GM23338 (cell line): ENCODE measurements at regions not wholly inside any gene's neighbourhood (a gene's known extent, or its start where the extent isn't known, plus 50 kb on each side); places are given as distances from the start of the nearest gene placed in this dataset.

Source experiments
- ATAC-seq: fragments of 200-7000 bp; cut with Tn5 transposase; 3 replicates; pipeline ENCODE4 v1.9.1; 2020
- DNase-seq: peaks from one replicate; pipeline ENCODE4 v3.0.0-alpha.2; 2015; ENCODE audit warnings: low spot score
- H2AFZ ChIP-seq: fragments of 200-600 bp; sonication (generic); 2 replicates; pipeline ENCODE4 v1.8.0; 2016; ENCODE audit warnings: antibody characterized with exemption, mild to moderate bottlenecking, moderate library complexity
- H3F3A ChIP-seq: fragments of 200-600 bp; sonication (generic); replicated peaks from 2 replicates; pipeline ENCODE4 v1.8.0; 2017; ENCODE audit warnings: antibody characterized with exemption, mixed run types, low read depth
- H3K27ac ChIP-seq: fragments of 200-600 bp; sonication (generic); 2 replicates; pipeline ENCODE4 v1.6.1; 2016; ENCODE audit warnings: low read depth
- H3K27me3 ChIP-seq: fragments of 200-600 bp; sonication (generic); 2 replicates; pipeline ENCODE4 v1.8.0; 2016; ENCODE audit warnings: mild to moderate bottlenecking, mixed run types, moderate library complexity; ENCODE audit not compliant: insufficient read depth
- H3K36me3 ChIP-seq: fragments of 200-600 bp; sonication (generic); 2 replicates; pipeline ENCODE4 v1.8.0; 2016; ENCODE audit warnings: mild to moderate bottlenecking; ENCODE audit not compliant: insufficient read depth
- H3K4me1 ChIP-seq: fragments of 200-600 bp; sonication (generic); 2 replicates; pipeline ENCODE4 v1.8.0; 2016; ENCODE audit warnings: mild to moderate bottlenecking, moderate library complexity; ENCODE audit not compliant: insufficient read depth
- H3K4me2 ChIP-seq: fragments of 200-600 bp; sonication (generic); 2 replicates; pipeline ENCODE4 v1.7.1; 2017; ENCODE audit warnings: mixed run types
- H3K4me3 ChIP-seq: fragments of 200-600 bp; sonication (generic); 2 replicates; pipeline ENCODE4 v1.6.1; 2016; ENCODE audit warnings: mixed run types
- H3K79me2 ChIP-seq: fragments of 200-600 bp; sonication (generic); replicated peaks from 2 replicates; pipeline ENCODE4 v1.8.0; 2017; ENCODE audit warnings: mild to moderate bottlenecking; ENCODE audit not compliant: insufficient read depth
- H3K9me2 ChIP-seq: fragments of 200-600 bp; sonication (generic); 2 replicates; pipeline ENCODE4 v1.8.0; 2017; ENCODE audit not compliant: insufficient read depth
- H4K20me1 ChIP-seq: fragments of 200-600 bp; sonication (generic); replicated peaks from 2 replicates; pipeline ENCODE4 v1.8.0; 2017; ENCODE audit warnings: mild to moderate bottlenecking; ENCODE audit not compliant: insufficient read depth
- H3K27ac Mint-ChIP-seq: 2 replicates; pipeline ENCODE4 v1.8.0; 2020; ENCODE audit warnings: inconsistent platforms, mild to moderate bottlenecking, moderate library complexity, mixed read lengths
- H3K27me3 Mint-ChIP-seq: 3 replicates; pipeline ENCODE4 v1.8.0; 2022; ENCODE audit warnings: low read depth, mild to moderate bottlenecking, moderate library complexity, mixed read lengths, inconsistent platforms; ENCODE audit not compliant: insufficient read depth, poor library complexity
- H3K36me3 Mint-ChIP-seq: 3 replicates; pipeline ENCODE4 v1.8.0; 2021; ENCODE audit warnings: low read depth, mild to moderate bottlenecking, inconsistent platforms, moderate library complexity, mixed read lengths
- H3K4me1 Mint-ChIP-seq: 3 replicates; pipeline ENCODE4 v1.8.0; 2020; ENCODE audit warnings: mild to moderate bottlenecking, inconsistent platforms, mixed read lengths
- H3K4me3 Mint-ChIP-seq: 3 replicates; pipeline ENCODE4 v1.8.0; 2021; ENCODE audit warnings: moderate library complexity, mild to moderate bottlenecking, inconsistent platforms, mixed read lengths
- H3K9me3 Mint-ChIP-seq: 3 replicates; pipeline ENCODE4 v1.8.0; 2020; ENCODE audit warnings: moderate library complexity, mild to moderate bottlenecking, inconsistent platforms, mixed read lengths
- CREB1 ChIP-seq: fragments of 250-450 bp; sonication (Bioruptor Pico); IDR thresholded peaks from 2 replicates; pipeline ENCODE4 v1.5.0; 2020; ENCODE audit warnings: low read depth, mild to moderate bottlenecking, moderate library complexity
- ETS1 ChIP-seq: IDR thresholded peaks from 2 replicates; pipeline ENCODE4 v1.6.1; 2016; ENCODE audit warnings: antibody characterized with exemption
- EZH2 ChIP-seq: fragments of 200-600 bp; sonication (generic); IDR thresholded peaks from one replicate; pipeline ENCODE4 v1.8.0; 2017; ENCODE audit warnings: antibody characterized with exemption, mild to moderate bottlenecking, low read depth; ENCODE audit not compliant: unreplicated experiment
- EZH2phosphoT487 ChIP-seq: fragments of 200-600 bp; sonication (generic); IDR thresholded peaks from one replicate; pipeline ENCODE4 v1.8.1; 2018; ENCODE audit warnings: antibody characterized with exemption; ENCODE audit not compliant: unreplicated experiment
- JUNB ChIP-seq: IDR thresholded peaks from one replicate; pipeline ENCODE4 v1.6.1; 2016; ENCODE audit warnings: antibody characterized with exemption; ENCODE audit not compliant: unreplicated experiment
- NANOG ChIP-seq: IDR thresholded peaks from 2 replicates; pipeline ENCODE4 v1.6.1; 2016; ENCODE audit warnings: antibody characterized with exemption, borderline replicate concordance
- POLR2AphosphoS5 ChIP-seq: IDR thresholded peaks from 2 replicates; pipeline ENCODE4 v1.6.1; 2016; ENCODE audit warnings: antibody characterized with exemption, low read depth
- STAT1 ChIP-seq: IDR thresholded peaks from one replicate; pipeline ENCODE4 v1.6.1; 2016; ENCODE audit warnings: antibody characterized with exemption; ENCODE audit not compliant: unreplicated experiment
- ZNF114 ChIP-seq: fragments of 250-450 bp; sonication (Bioruptor Pico); IDR thresholded peaks from 2 replicates; pipeline ENCODE4 v1.5.0; 2020; ENCODE audit warnings: mild to moderate bottlenecking, moderate library complexity
- ZNF331 ChIP-seq: fragments of 250-450 bp; sonication (Bioruptor Pico); IDR thresholded peaks from 2 replicates; pipeline ENCODE4 v1.5.0; 2020; ENCODE audit warnings: low read depth, mild to moderate bottlenecking, moderate library complexity
- ZNF462 ChIP-seq: fragments of 250-450 bp; sonication (Bioruptor Pico); IDR thresholded peaks from 2 replicates; pipeline ENCODE4 v1.5.0; 2020; ENCODE audit warnings: mild to moderate bottlenecking, moderate library complexity

- no peaks in the 10 kb centered on the region for H3F3A ChIP-seq
- H3K4me1 ChIP-seq = peaks cover 10% of the 10 kb centered on the region; the same call in 1 of the 2 replicates
Observed at GRCh38 chr11:122269824-122270223, 153.8 kb upstream of the BLID start.

GRCh38 chr11:122268601-122269130 lies 152.7 kb upstream of the BLID start:
- Histone ChIP-seq H3K4me1 (peaks cover 10% of the 10 kb centered on the region; the same call in 1 of the 2 replicates), H4K20me1 (no peaks in the 10 kb centered on the region; the same call in 1 of the 2 replicates), H3K4me3 (no peak overlapping the region), H3K79me2 (no peaks in the 10 kb centered on the region), H3K27ac (no peak overlapping the region), H3K36me3 (no peaks in the 10 kb centered on the region), H3K27me3 (no peaks in the 10 kb centered on the region), H3F3A (no peaks in the 10 kb centered on the region), H2AFZ (no peak overlapping the region), H3K9me2 (no peaks in the 10 kb centered on the region; the same call in 1 of the 2 replicates), H3K4me2 (no peak overlapping the region)
- H3K4me3 Mint-ChIP-seq = no peak overlapping the region
- no peaks in the 10 kb centered on the region for H3K9me3 Mint-ChIP-seq
- no peak overlapping the region for H3K27ac Mint-ChIP-seq
- DNase-seq = no peak
- H3K36me3 Mint-ChIP-seq = no peaks in the 10 kb centered on the region
- no peak for ATAC-seq
- peaks cover 23% of the 10 kb centered on the region for H3K4me1 Mint-ChIP-seq
- no peaks in the 10 kb centered on the region for H3K27me3 Mint-ChIP-seq
- TF ChIP-seq EZH2phosphoT487 (no peak), ZNF114 (CRISPR knock-in tag) (no peak), NANOG (no peak), JUNB (no peak), STAT1 (no peak), ZNF462 (CRISPR knock-in tag) (no peak), ZNF331 (CRISPR knock-in tag) (no peak), CREB1 (CRISPR knock-in tag) (no peak), POLR2AphosphoS5 (no peak), EZH2 (no peak), ETS1 (no peak)

More at GRCh38 chr11:122269824-122270223, 153.8 kb upstream of the BLID start:
- H2AFZ ChIP-seq = no peak overlapping the region
- H3K4me2 ChIP-seq = no peak overlapping the region
- H3K36me3 Mint-ChIP-seq = no peaks in the 10 kb centered on the region
- no peak for TF ChIP-seq ZNF114 (CRISPR knock-in tag)
- no peak for TF ChIP-seq ZNF331 (CRISPR knock-in tag)
- H3K4me3 ChIP-seq = no peak overlapping the region
- no peak overlapping the region for H3K4me3 Mint-ChIP-seq
- H4K20me1 ChIP-seq = no peaks in the 10 kb centered on the region; the same call in 1 of the 2 replicates
- H3K27ac ChIP-seq = no peak overlapping the region
- no peaks in the 10 kb centered on the region for H3K9me3 Mint-ChIP-seq
- no peaks in the 10 kb centered on the region for H3K27me3 ChIP-seq
- H3K27me3 Mint-ChIP-seq = no peaks in the 10 kb centered on the region
- peaks cover 23% of the 10 kb centered on the region for H3K4me1 Mint-ChIP-seq
- ATAC-seq (no peak), DNase-seq (no peak)
- H3K79me2 ChIP-seq = no peaks in the 10 kb centered on the region
- H3K9me2 ChIP-seq = no peaks in the 10 kb centered on the region; the same call in 1 of the 2 replicates
- no peak overlapping the region for H3K27ac Mint-ChIP-seq
- H3K36me3 ChIP-seq = no peaks in the 10 kb centered on the region
